ENCODE measurements at regions not wholly inside any gene's neighbourhood (a gene's known extent, or its start where the extent isn't known, plus 50 kb on each side); places are given as distances from the start of the nearest gene placed in this dataset.
"Not testable (repeated sequence)": the region's sequence is repeated elsewhere in the genome, so short reads cannot be mapped to it uniquely, and the experiment has no call there.

- DNase-seq, result no peak
Observed at GRCh38 chr12:131290255-131290959, 336.7 kb downstream of the ADGRD1 start.

DNA sequence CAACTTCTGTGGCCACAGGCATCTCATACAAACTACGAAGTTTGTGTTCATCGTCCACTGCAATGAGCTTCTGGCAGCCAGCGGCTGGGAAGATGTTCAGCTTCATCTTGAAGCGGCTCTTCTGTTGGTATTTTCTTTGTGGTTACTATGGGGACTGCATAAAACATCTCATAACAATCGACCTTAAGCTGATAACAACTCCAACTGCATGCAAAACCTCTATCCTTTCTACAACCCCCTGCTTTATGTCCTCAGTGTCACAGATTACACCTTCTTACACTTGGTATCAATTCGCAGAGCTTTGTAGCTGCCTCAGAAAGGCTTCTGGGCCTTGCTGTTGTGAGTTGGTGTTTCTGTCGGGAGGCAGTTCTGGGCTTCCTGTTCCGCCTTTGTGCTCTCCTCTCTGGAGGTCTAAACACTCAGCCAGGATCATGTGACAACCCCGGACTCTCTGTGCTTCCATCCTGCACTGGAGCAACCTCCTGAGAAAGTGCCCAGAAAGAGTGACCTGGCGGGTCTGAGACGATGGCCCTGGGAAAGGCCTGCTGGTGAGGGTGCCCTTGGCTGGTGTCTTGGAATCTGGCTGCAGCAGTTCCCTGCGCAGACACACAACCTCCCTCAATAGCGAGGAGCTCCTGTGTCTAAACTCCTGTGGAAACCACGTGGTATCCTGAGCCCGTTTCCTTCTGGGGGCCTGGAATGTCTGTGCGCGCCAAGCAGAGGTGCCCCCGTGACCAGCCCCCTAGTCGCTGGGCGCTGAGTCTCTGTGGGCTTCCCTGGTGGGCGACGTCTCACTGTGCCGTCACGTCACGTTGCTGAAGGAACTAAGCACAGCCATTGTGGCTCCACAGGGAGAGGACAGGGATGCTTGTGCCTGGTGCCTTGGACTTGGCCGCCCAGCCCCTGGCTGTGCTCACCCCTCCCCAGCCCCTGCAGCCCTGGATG is 339.6 kb downstream of the ADGRD1 start:
- not testable (repeated sequence) for DNase-seq

DNA sequence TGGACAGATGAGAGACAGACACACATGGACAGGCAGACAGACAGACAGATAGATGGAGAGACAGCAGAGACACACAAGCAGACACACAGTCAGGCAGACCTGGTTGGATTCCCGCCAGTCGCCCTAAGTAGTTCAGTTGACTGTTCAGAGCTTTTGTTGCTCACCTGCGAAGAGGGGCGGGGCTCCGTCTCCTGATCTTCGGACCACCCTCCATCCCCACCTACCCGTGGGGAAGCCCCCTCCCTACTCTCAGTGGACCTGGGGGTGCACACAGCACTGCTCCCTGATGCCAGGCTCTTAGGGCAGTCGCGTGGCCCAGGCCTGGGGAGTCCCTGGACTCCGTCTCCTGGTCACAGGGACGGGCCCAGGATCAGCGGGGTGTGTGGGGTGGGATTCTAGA is 341.0 kb downstream of the ADGRD1 start:
- not testable (repeated sequence) for DNase-seq

DNA sequence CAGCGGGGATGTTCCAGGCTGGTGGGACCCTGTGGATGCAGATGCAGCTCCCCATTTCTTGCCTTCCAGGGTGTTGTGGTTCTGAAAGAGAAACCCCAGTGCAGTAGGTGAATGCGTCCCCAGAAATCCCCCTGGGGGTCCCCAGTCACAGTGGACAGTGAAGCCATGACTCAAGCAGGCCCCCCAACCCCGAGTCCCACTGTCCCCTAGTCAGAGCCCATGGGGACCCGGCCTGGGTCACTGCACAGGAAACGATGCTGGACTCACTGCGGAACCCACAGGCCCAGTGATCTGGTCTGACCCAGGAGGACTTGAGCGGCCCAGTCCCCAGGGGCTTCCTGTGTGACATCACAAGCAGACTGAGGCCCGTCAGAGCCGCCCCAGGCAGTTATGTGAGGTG is 341.4 kb downstream of the ADGRD1 start:
- not testable (repeated sequence) for DNase-seq

DNA sequence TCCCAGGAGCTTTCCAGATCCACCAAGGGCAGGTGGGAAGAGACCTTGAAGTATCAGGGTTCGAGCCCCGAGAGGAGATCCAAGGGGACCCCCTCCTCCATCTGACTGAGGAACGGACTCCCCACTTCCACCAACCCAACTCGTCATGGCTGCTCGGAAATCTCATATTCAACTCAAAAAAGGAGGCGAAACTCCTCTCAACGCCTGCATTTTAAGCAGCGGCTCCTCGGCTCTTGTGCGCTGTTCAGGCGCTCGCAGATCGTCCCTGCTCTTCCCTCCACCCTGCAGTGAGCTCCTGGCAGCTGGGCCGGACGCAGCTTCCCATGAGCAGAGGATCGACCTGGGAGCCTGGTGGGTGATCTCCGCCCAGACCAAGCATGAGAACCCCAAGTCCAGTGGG is 341.9 kb downstream of the ADGRD1 start:
- not testable (repeated sequence) for DNase-seq

GRCh38 chr12:131296136-131296535 is 342.4 kb downstream of the ADGRD1 start:
- DNase-seq, result not testable (repeated sequence)

GRCh38 chr12:131296651-131297050 is 342.9 kb downstream of the ADGRD1 start:
- not testable (repeated sequence) for DNase-seq

GRCh38 chr12:131298526-131299369 is 345.0 kb downstream of the ADGRD1 start:
- DNase-seq, result not testable (repeated sequence)

DNA sequence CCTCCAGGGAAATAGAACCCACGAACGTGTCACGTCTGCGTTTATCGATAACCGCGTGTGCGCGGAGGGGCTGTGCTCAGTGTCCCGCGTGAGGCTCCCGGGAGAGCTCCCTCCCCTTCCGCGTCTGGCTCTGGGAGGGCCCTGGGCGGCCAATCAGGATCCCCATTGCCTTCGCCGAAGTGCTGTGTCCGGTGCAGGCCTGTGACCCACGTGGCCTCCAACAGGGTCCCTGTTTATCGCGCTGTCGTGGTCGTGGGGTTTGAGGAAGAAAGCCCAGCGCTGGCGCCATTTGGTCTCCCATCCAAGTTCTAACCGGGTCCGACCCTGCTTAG is 345.6 kb downstream of the ADGRD1 start:
- DNase-seq, result not testable (repeated sequence)

DNA sequence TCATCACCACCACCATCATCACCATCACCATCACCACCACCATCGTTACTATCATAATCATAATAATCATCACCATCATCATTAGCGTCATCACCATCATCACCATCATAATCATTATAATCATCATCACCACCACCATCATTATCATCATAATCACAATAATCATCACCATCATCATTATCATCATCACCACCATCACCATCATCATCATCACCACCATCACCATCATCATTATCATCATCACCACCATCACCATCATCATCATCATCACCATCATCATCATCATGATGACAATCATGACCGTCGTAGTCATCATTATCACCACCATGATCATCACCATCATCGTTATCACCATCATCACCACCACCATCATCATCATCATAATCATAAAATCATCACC is 349.9 kb downstream of the ADGRD1 start:
- not testable (repeated sequence) for DNase-seq

GRCh38 chr12:131304642-131305041 is 350.9 kb downstream of the ADGRD1 start:
- not testable (repeated sequence) for DNase-seq

- DNase-seq, result no peak
Observed at GRCh38 chr12:131309700-131310099, 356.0 kb downstream of the ADGRD1 start.

DNA sequence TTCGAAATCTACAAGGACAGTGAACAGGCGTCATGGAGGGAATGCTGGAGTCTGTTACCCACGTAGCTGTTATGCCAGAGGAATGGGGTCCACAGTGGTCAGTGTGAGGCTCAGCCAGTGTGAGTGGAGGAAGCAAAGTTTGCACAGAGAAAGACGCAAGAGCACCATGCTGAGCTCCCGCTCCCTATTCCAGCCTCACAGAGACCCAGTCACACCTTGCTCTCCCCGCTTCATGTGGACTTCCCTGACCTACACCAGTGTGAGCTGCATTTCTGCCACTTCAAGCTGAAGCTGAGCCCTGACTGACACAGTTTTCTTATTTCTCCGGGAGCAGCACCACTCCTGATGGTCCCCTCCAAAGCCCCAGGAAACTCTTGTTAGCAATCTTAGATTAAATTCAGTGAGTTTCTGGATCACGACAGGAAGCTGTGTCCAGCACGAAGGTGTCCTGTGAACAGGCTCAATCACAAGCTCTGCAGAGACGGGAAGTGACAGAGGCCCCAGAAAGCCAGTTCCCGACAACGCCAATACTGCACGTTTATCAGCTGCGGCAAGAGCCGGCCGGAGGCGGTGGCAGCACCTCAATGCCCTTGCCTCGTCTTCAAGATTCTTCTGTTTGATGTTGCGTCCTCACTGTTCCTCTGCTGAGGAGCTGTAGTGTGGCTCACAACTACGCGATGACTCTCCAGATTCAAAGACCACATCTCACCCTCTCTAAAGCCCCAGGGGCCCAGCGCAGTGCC is 356.7 kb downstream of the ADGRD1 start:
- not testable (repeated sequence) for DNase-seq

GRCh38 chr12:131311279-131311722 is 357.6 kb downstream of the ADGRD1 start:
- not testable (repeated sequence) for DNase-seq

DNA sequence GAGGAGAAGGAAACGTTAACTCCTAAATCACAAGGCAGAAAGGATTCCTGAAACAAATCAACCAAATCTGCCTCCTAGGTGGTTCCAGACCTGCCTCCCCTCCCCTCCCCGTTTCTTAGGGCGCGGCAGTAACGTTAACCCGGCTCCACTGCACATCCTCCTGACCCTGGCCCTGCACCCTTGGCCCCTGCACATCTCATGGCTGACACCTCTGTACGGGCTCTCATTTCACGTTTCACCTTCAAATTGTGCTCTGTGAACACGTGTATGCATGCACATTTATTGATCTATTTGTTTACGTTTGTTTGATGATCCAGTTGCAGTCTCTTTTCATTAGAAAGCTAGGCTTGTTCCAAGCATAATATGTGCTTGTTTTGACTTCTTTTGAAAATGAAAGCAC is 358.1 kb downstream of the ADGRD1 start:
- DNase-seq, result no peak

GRCh38 chr12:131312382-131312781 is 358.7 kb downstream of the ADGRD1 start:
- not testable (repeated sequence) for DNase-seq

- no peak for DNase-seq
Observed at GRCh38 chr12:131312793-131313545, 359.3 kb downstream of the ADGRD1 start.

GRCh38 chr12:131313635-131314034 is 359.9 kb downstream of the ADGRD1 start:
- no peak for DNase-seq

- no peak for DNase-seq
Observed at GRCh38 chr12:131314524-131315090, 360.9 kb downstream of the ADGRD1 start.

GRCh38 chr12:131315601-131316000 is 361.9 kb downstream of the ADGRD1 start:
- DNase-seq, result no peak

DNA sequence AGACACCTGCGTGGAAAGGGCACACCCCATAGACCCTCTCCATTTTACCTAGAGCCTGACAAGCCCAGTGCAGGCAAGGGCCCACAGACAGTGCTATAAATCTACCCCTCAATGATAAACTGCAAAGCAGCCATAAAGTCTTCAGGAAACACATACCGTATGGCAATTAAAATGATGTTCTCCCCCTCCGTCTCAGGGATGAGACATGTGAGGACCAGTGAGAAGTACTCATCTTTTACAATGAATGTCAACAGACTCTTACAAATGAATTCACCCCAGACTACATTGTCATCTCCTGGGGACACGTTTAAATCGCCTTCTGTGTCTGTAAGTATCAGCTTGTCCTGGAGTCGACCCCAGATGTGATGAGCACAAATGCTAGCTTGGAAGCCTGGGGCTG is 362.7 kb downstream of the ADGRD1 start:
- no peak for DNase-seq
